ENCODE measurements at regions not wholly inside any gene's neighbourhood (a gene's known extent, or its start where the extent isn't known, plus 50 kb on each side); places are given as distances from the start of the nearest gene placed in this dataset.
"Not testable (repeated sequence)": the region's sequence is repeated elsewhere in the genome, so short reads cannot be mapped to it uniquely, and the experiment has no call there.

- Histone ChIP-seq H3K27me3 (ENCODE audit: insufficient read depth, low read length, poor library complexity) (no peaks in the 10 kb centered on the region), H3K56ac (ENCODE audit: low read length) (no peak overlapping the region), H3K27ac (ENCODE audit: low read depth, low read length) (no peak overlapping the region), H2BK120ac (ENCODE audit: low read depth, low read length) (no peak overlapping the region), H3K36me3 (ENCODE audit: control insufficient read depth, insufficient read depth, low read length) (peaks cover 1% of the 10 kb centered on the region), H3K18ac (ENCODE audit: low read length) (no peak overlapping the region), H3K4me1 (ENCODE audit: control insufficient read depth, low read depth, low read length) (no peaks in the 10 kb centered on the region), H4K5ac (ENCODE audit: low read length) (no peak overlapping the region), H2BK15ac (replicated peaks; ENCODE audit: low read depth) (no peak overlapping the region), H3K79me1 (ENCODE audit: low read length) (no peaks in the 10 kb centered on the region), H2BK5ac (ENCODE audit: low read length) (no peak overlapping the region), H3K4me3 (ENCODE audit: low read length) (no peak overlapping the region), H2AK5ac (ENCODE audit: low read length) (no peak overlapping the region), H3K9ac (ENCODE audit: low read length) (no peak overlapping the region), H4K8ac (ENCODE audit: low read depth, low read length) (no peak overlapping the region), H3K79me2 (ENCODE audit: control insufficient read depth, insufficient read depth, low read length) (no peaks in the 10 kb centered on the region), H3K23ac (ENCODE audit: low read length) (no peak overlapping the region), H3K4me2 (ENCODE audit: low read length) (no peak overlapping the region), H3K4ac (ENCODE audit: low read depth, low read length) (no peak overlapping the region)
- no peak for DNase-seq
- no CpG with 5 or more reads among the region's 1 CpG for WGBS (ENCODE audit: extremely low coverage, insufficient coverage, low lambda C conversion rate)
These were observed 66.0 kb upstream of the ACYP2 start for GRCh38 chr2:54049365-54049764.

- H3K27me3 ChIP-seq (ENCODE audit: insufficient read depth, low read length, poor library complexity); H4K8ac ChIP-seq (ENCODE audit: low read depth, low read length); H3K4me3 ChIP-seq (ENCODE audit: low read length); H3K18ac ChIP-seq (ENCODE audit: low read length); H3K9ac ChIP-seq (ENCODE audit: low read length); DNase-seq; H2BK5ac ChIP-seq (ENCODE audit: low read length); H2BK15ac ChIP-seq (replicated peaks; ENCODE audit: low read depth); H3K79me1 ChIP-seq (ENCODE audit: low read length); H3K4me1 ChIP-seq (ENCODE audit: control insufficient read depth, low read depth, low read length); H3K56ac ChIP-seq (ENCODE audit: low read length); H3K4ac ChIP-seq (ENCODE audit: low read depth, low read length); H3K36me3 ChIP-seq (ENCODE audit: control insufficient read depth, insufficient read depth, low read length); H3K27ac ChIP-seq (ENCODE audit: low read depth, low read length); H4K5ac ChIP-seq (ENCODE audit: low read length); H3K4me2 ChIP-seq (ENCODE audit: low read length); H3K79me2 ChIP-seq (ENCODE audit: control insufficient read depth, insufficient read depth, low read length); H3K23ac ChIP-seq (ENCODE audit: low read length); H2BK120ac ChIP-seq (ENCODE audit: low read depth, low read length); H2AK5ac ChIP-seq (ENCODE audit: low read length): not testable (repeated sequence)
- no CpG with 5 or more reads among the region's 7 CpGs for WGBS (ENCODE audit: extremely low coverage, insufficient coverage, low lambda C conversion rate)
These were observed 66.5 kb upstream of the ACYP2 start for GRCh38 chr2:54048896-54049295.

- Histone ChIP-seq H4K8ac (ENCODE audit: low read depth, low read length) (no peak overlapping the region), H3K4me1 (ENCODE audit: control insufficient read depth, low read depth, low read length) (no peaks in the 10 kb centered on the region), H2BK5ac (ENCODE audit: low read length) (no peak overlapping the region), H3K36me3 (ENCODE audit: control insufficient read depth, insufficient read depth, low read length) (peaks cover 1% of the 10 kb centered on the region), H3K23ac (ENCODE audit: low read length) (no peak overlapping the region), H3K18ac (ENCODE audit: low read length) (no peak overlapping the region), H3K4me2 (ENCODE audit: low read length) (no peak overlapping the region), H3K27me3 (ENCODE audit: insufficient read depth, low read length, poor library complexity) (no peaks in the 10 kb centered on the region), H3K4ac (ENCODE audit: low read depth, low read length) (no peak overlapping the region), H3K79me1 (ENCODE audit: low read length) (no peaks in the 10 kb centered on the region), H2AK5ac (ENCODE audit: low read length) (no peak overlapping the region), H3K56ac (ENCODE audit: low read length) (no peak overlapping the region), H2BK120ac (ENCODE audit: low read depth, low read length) (no peak overlapping the region), H3K9ac (ENCODE audit: low read length) (no peak overlapping the region), H2BK15ac (replicated peaks; ENCODE audit: low read depth) (no peak overlapping the region), H4K5ac (ENCODE audit: low read length) (no peak overlapping the region), H3K4me3 (ENCODE audit: low read length) (no peak overlapping the region), H3K79me2 (ENCODE audit: control insufficient read depth, insufficient read depth, low read length) (no peaks in the 10 kb centered on the region), H3K27ac (ENCODE audit: low read depth, low read length) (no peak overlapping the region)
- DNase-seq = no peak
- no CpG with 5 or more reads among the region's 2 CpGs for WGBS (ENCODE audit: extremely low coverage, insufficient coverage, low lambda C conversion rate)
These were observed 67.2 kb upstream of the ACYP2 start for GRCh38 chr2:54048117-54048785.

- Histone ChIP-seq H3K27ac (ENCODE audit: low read depth, low read length) (no peak overlapping the region), H3K27me3 (ENCODE audit: insufficient read depth, low read length, poor library complexity) (no peaks in the 10 kb centered on the region), H4K8ac (ENCODE audit: low read depth, low read length) (no peak overlapping the region), H3K23ac (ENCODE audit: low read length) (no peak overlapping the region), H3K4me3 (ENCODE audit: low read length) (no peak overlapping the region), H3K4me2 (ENCODE audit: low read length) (no peak overlapping the region), H2BK120ac (ENCODE audit: low read depth, low read length) (no peak overlapping the region), H2BK5ac (ENCODE audit: low read length) (no peak overlapping the region), H3K79me1 (ENCODE audit: low read length) (no peaks in the 10 kb centered on the region), H3K4me1 (ENCODE audit: control insufficient read depth, low read depth, low read length) (no peaks in the 10 kb centered on the region), H2BK15ac (replicated peaks; ENCODE audit: low read depth) (no peak overlapping the region), H3K18ac (ENCODE audit: low read length) (no peak overlapping the region), H2AK5ac (ENCODE audit: low read length) (no peak overlapping the region), H3K4ac (ENCODE audit: low read depth, low read length) (no peak overlapping the region), H4K5ac (ENCODE audit: low read length) (no peak overlapping the region), H3K56ac (ENCODE audit: low read length) (no peak overlapping the region), H3K36me3 (ENCODE audit: control insufficient read depth, insufficient read depth, low read length) (peaks cover 1% of the 10 kb centered on the region), H3K79me2 (ENCODE audit: control insufficient read depth, insufficient read depth, low read length) (no peaks in the 10 kb centered on the region), H3K9ac (ENCODE audit: low read length) (no peak overlapping the region)
- DNase-seq = no peak
- WGBS (ENCODE audit: extremely low coverage, insufficient coverage, low lambda C conversion rate) = no CpG with 5 or more reads among the region's 3 CpGs
These were observed 67.8 kb upstream of the ACYP2 start for GRCh38 chr2:54047658-54048057.

GRCh38 chr2:54047091-54047490 lies 68.3 kb upstream of the ACYP2 start:
- Histone ChIP-seq H2BK5ac (ENCODE audit: low read length) (no peak overlapping the region), H3K79me2 (ENCODE audit: control insufficient read depth, insufficient read depth, low read length) (no peaks in the 10 kb centered on the region), H3K36me3 (ENCODE audit: control insufficient read depth, insufficient read depth, low read length) (peaks cover 1% of the 10 kb centered on the region), H2BK15ac (replicated peaks; ENCODE audit: low read depth) (no peak overlapping the region), H4K5ac (ENCODE audit: low read length) (no peak overlapping the region), H2AK5ac (ENCODE audit: low read length) (no peak overlapping the region), H4K8ac (ENCODE audit: low read depth, low read length) (no peak overlapping the region), H3K4me2 (ENCODE audit: low read length) (no peak overlapping the region), H3K9ac (ENCODE audit: low read length) (no peak overlapping the region), H3K4me3 (ENCODE audit: low read length) (no peak overlapping the region), H3K27ac (ENCODE audit: low read depth, low read length) (no peak overlapping the region), H3K56ac (ENCODE audit: low read length) (no peak overlapping the region), H3K4ac (ENCODE audit: low read depth, low read length) (no peak overlapping the region), H3K79me1 (ENCODE audit: low read length) (no peaks in the 10 kb centered on the region), H3K27me3 (ENCODE audit: insufficient read depth, low read length, poor library complexity) (no peaks in the 10 kb centered on the region), H3K4me1 (ENCODE audit: control insufficient read depth, low read depth, low read length) (no peaks in the 10 kb centered on the region), H3K18ac (ENCODE audit: low read length) (no peak overlapping the region), H2BK120ac (ENCODE audit: low read depth, low read length) (no peak overlapping the region), H3K23ac (ENCODE audit: low read length) (no peak overlapping the region)
- no CpG with 5 or more reads among the region's 4 CpGs for WGBS (ENCODE audit: extremely low coverage, insufficient coverage, low lambda C conversion rate)
- DNase-seq = no peak

All from mesendoderm (in vitro differentiated cells).